Posterior cingulate gyrus (tissue), 11 donors: ENCODE measurements at regions not wholly inside any gene's neighbourhood (a gene's known extent, or its start where the extent isn't known, plus 50 kb on each side); places are given as distances from the start of the nearest gene placed in this dataset.
"Not testable (repeated sequence)": the region's sequence is repeated elsewhere in the genome, so short reads cannot be mapped to it uniquely, and the experiment has no call there.

Source experiments
- DNase-seq, 10 donors: peaks; one replicate each; pipeline versions ENCODE4 v3.0.0 to v3.0.0-alpha.2; 2020 to 2021; ENCODE audit warnings: mixed read lengths in 3 of 10
- intact Hi-C: fragments of 100-400 bp; cut with DNase I; formaldehyde crosslinking; loops from one replicate; pipeline ENCODE4 v1.15.1; 2023

- DNase-seq, intact Hi-C loops: not testable (repeated sequence)
Observed at GRCh38 chr6:25207453-25208155, 71.6 kb upstream of the CARMIL1 start.

- no peak for DNase-seq
- intact Hi-C loops: no loop called here
Observed at GRCh38 chr6:25215881-25216280, 63.3 kb upstream of the CARMIL1 start.

- no peak for DNase-seq
- intact Hi-C loops: no loop called here
Observed at GRCh38 chr6:25217302-25217701, 61.9 kb upstream of the CARMIL1 start.

GRCh38 chr6:25217829-25218228, 61.3 kb upstream of the CARMIL1 start:
- no peak for DNase-seq
- intact Hi-C loops: no loop called here

GRCh38 chr6:25218346-25218745, 60.8 kb upstream of the CARMIL1 start:
- intact Hi-C loops: no loop called here
- peak in 1 of 10 donors; percentile 35 for DNase-seq

GRCh38 chr6:25219216-25219916, 59.8 kb upstream of the CARMIL1 start:
- intact Hi-C loops: no loop called here
- DNase-seq: no peak

- intact Hi-C loops: loop anchor here (10.0 kb wide), 1 partner anchor 495 kb away; no protein-coding TSS in a partner anchor
Observed at GRCh38 chr6:25219917-25220278, 59.3 kb upstream of the CARMIL1 start.

GRCh38 chr6:25220857-25221256, 58.3 kb upstream of the CARMIL1 start:
- intact Hi-C loops: loop anchor here (10.0 kb wide), 1 partner anchor 494 kb away; no protein-coding TSS in a partner anchor
- no peak for DNase-seq

More at GRCh38 chr6:25219917-25220278, 59.3 kb upstream of the CARMIL1 start:
- no peak for DNase-seq

GRCh38 chr6:25222006-25222678, 57.0 kb upstream of the CARMIL1 start:
- intact Hi-C loops: loop anchor here (2.0 to 10.0 kb wide), 2 partner anchors 381 to 493 kb away; no protein-coding TSS in a partner anchor
- no peak for DNase-seq

- intact Hi-C loops: loop anchor here (1.0 to 10.0 kb wide), 3 partner anchors 333 to 491 kb away; no protein-coding TSS in a partner anchor
- DNase-seq: peak in 9 of 10 donors; percentile 17 to 89 (median 66)
Observed at GRCh38 chr6:25223490-25223991, 55.6 kb upstream of the CARMIL1 start.

GRCh38 chr6:25224242-25224641, 54.9 kb upstream of the CARMIL1 start:
- intact Hi-C loops: loop anchor here (10.0 kb wide), 1 partner anchor 491 kb away; no protein-coding TSS in a partner anchor
- no peak for DNase-seq

- no peak for DNase-seq
- intact Hi-C loops: loop anchor here (10.0 kb wide), 1 partner anchor 487 kb away; no protein-coding TSS in a partner anchor
Observed at GRCh38 chr6:25227854-25228253, 51.3 kb upstream of the CARMIL1 start.
